ENCODE measurements at regions not wholly inside any gene's neighbourhood (a gene's known extent, or its start where the extent isn't known, plus 50 kb on each side); places are given as distances from the start of the nearest gene placed in this dataset.

- no peak for DNase-seq (ENCODE audit: low read depth, low spot score)
- ChIA-PET POLR2A (no interaction called here), CTCF (interaction anchor here (0.6 to 1.5 kb wide), 3 partner anchors 20 to 888 kb away, joined by 3 to 5 read pairs (median 3); no protein-coding TSS in a partner anchor)
- Histone ChIP-seq H3K27ac (ENCODE audit: low read depth, low read length) (no peak overlapping the region), H3K27me3 (ENCODE audit: control insufficient read depth, insufficient read depth, low read length) (peaks cover 3% of the 10 kb centered on the region), H3K4me3 (ENCODE audit: low read depth, low read length) (no peak overlapping the region), H3K9me3 (ENCODE audit: control insufficient read depth, insufficient read depth, low read length) (no peaks in the 10 kb centered on the region)
- 0 out of 2 replicates have a peak, but pooled peaks have one; percentile 14 for TF ChIP-seq CTCF (IDR thresholded peaks at IDR 0.05; ENCODE audit: low read depth, low read length)
Measured at GRCh38 chr1:36542962-36543515, 60.3 kb upstream of the CSF3R start.

GRCh38 chr1:36542024-36542961, 59.6 kb upstream of the CSF3R start:
- CTCF ChIA-PET, result interaction anchor here (1.5 kb wide), 1 partner anchor 26 kb away, joined by 5 read pairs; no protein-coding TSS in a partner anchor

GRCh38 chr1:36540056-36540455, 57.3 kb upstream of the CSF3R start:
- H3K9me3 ChIP-seq (ENCODE audit: control insufficient read depth, insufficient read depth, low read length), result no peaks in the 10 kb centered on the region
- no peak for TF ChIP-seq CTCF (IDR thresholded peaks at IDR 0.05; ENCODE audit: low read depth, low read length)
- ChIA-PET POLR2A (no interaction called here), CTCF (no interaction called here)
- H3K4me3 ChIP-seq (ENCODE audit: low read depth, low read length), result no peak overlapping the region
- H3K27me3 ChIP-seq (ENCODE audit: control insufficient read depth, insufficient read depth, low read length), result no peaks in the 10 kb centered on the region
- no peak overlapping the region for H3K27ac ChIP-seq (ENCODE audit: low read depth, low read length)
- DNase-seq (ENCODE audit: low read depth, low spot score), result no peak

More at GRCh38 chr1:36542024-36542961, 59.6 kb upstream of the CSF3R start:
- Histone ChIP-seq H3K4me3 (ENCODE audit: low read depth, low read length) (no peak overlapping the region), H3K9me3 (ENCODE audit: control insufficient read depth, insufficient read depth, low read length) (no peaks in the 10 kb centered on the region), H3K27ac (ENCODE audit: low read depth, low read length) (no peak overlapping the region), H3K27me3 (ENCODE audit: control insufficient read depth, insufficient read depth, low read length) (no peaks in the 10 kb centered on the region)
- POLR2A ChIA-PET, result no interaction called here
- no peak for TF ChIP-seq CTCF (IDR thresholded peaks at IDR 0.05; ENCODE audit: low read depth, low read length)
- DNase-seq (ENCODE audit: low read depth, low spot score), result no peak

- Histone ChIP-seq H3K9me3 (ENCODE audit: control insufficient read depth, insufficient read depth, low read length) (no peaks in the 10 kb centered on the region), H3K27me3 (ENCODE audit: control insufficient read depth, insufficient read depth, low read length) (no peaks in the 10 kb centered on the region), H3K4me3 (ENCODE audit: low read depth, low read length) (no peak overlapping the region), H3K27ac (ENCODE audit: low read depth, low read length) (no peak overlapping the region)
- ChIA-PET POLR2A (no interaction called here), CTCF (no interaction called here)
- DNase-seq (ENCODE audit: low read depth, low spot score), result no peak
- TF ChIP-seq CTCF (IDR thresholded peaks at IDR 0.05; ENCODE audit: low read depth, low read length), result no peak
Measured at GRCh38 chr1:36539526-36539925, 56.8 kb upstream of the CSF3R start.

GRCh38 chr1:36537991-36538390, 55.3 kb upstream of the CSF3R start:
- Histone ChIP-seq H3K9me3 (ENCODE audit: control insufficient read depth, insufficient read depth, low read length) (no peaks in the 10 kb centered on the region), H3K27ac (ENCODE audit: low read depth, low read length) (no peak overlapping the region), H3K27me3 (ENCODE audit: control insufficient read depth, insufficient read depth, low read length) (no peaks in the 10 kb centered on the region), H3K4me3 (ENCODE audit: low read depth, low read length) (no peak overlapping the region)
- ChIA-PET CTCF (no interaction called here), POLR2A (no interaction called here)
- DNase-seq (ENCODE audit: low read depth, low spot score), result no peak
- no peak for TF ChIP-seq CTCF (IDR thresholded peaks at IDR 0.05; ENCODE audit: low read depth, low read length)

Data from AG04450 (cell line).